Inferior parietal cortex (tissue), 1 donor: ENCODE measurements at regions not wholly inside any gene's neighbourhood (a gene's known extent, or its start where the extent isn't known, plus 50 kb on each side); places are given as distances from the start of the nearest gene placed in this dataset.
"Not testable (repeated sequence)": the region's sequence is repeated elsewhere in the genome, so short reads cannot be mapped to it uniquely, and the experiment has no call there.

ENCODE experiments used
- DNase-seq: peaks from one replicate; pipeline ENCODE4 v3.0.0-alpha.2; 2016; ENCODE audit errors: extremely low spot score

- no peak for DNase-seq
Measured at GRCh38 chr13:42478531-42479156, 95.3 kb upstream of the TNFSF11 start.

- no peak for DNase-seq
Measured at GRCh38 chr13:42484386-42484785, 89.6 kb upstream of the TNFSF11 start.

- no peak for DNase-seq
Measured at GRCh38 chr13:42485272-42485671, 88.7 kb upstream of the TNFSF11 start.

GRCh38 chr13:42486711-42487198, 87.2 kb upstream of the TNFSF11 start:
- no peak for DNase-seq

GRCh38 chr13:42487221-42487620, 86.7 kb upstream of the TNFSF11 start:
- DNase-seq: no peak

- DNase-seq: no peak
Measured at GRCh38 chr13:42490676-42491075, 83.3 kb upstream of the TNFSF11 start.

GRCh38 chr13:42492372-42492920, 81.5 kb upstream of the TNFSF11 start:
- DNase-seq: no peak

- DNase-seq: no peak
Measured at GRCh38 chr13:42494157-42494556, 79.8 kb upstream of the TNFSF11 start.

GRCh38 chr13:42495255-42495654, 78.7 kb upstream of the TNFSF11 start:
- DNase-seq: no peak

GRCh38 chr13:42495751-42496150, 78.2 kb upstream of the TNFSF11 start:
- DNase-seq: no peak

GRCh38 chr13:42496926-42497554, 76.9 kb upstream of the TNFSF11 start:
- not testable (repeated sequence) for DNase-seq

GRCh38 chr13:42497798-42498197, 76.2 kb upstream of the TNFSF11 start:
- DNase-seq: no peak

GRCh38 chr13:42498521-42498920, 75.4 kb upstream of the TNFSF11 start:
- DNase-seq: no peak
